ENCODE measurements at regions not wholly inside any gene's neighbourhood (a gene's known extent, or its start where the extent isn't known, plus 50 kb on each side); places are given as distances from the start of the nearest gene placed in this dataset.

GRCh38 chr1:183726825-183727224, 73.7 kb upstream of the APOBEC4 start:
- no TSS peak for BruUV-seq (replicated peaks)
- no peak for DNase-seq
- Mint-ChIP-seq H3K4me1 (ENCODE audit: low read depth, unreplicated experiment) (peaks cover 8% of the 10 kb centered on the region), H3K27ac (ENCODE audit: unreplicated experiment) (no peak overlapping the region), H3K4me3 (ENCODE audit: low read depth, unreplicated experiment) (no peak overlapping the region), H3K36me3 (ENCODE audit: insufficient read depth, unreplicated experiment) (no peaks in the 10 kb centered on the region), H3K27me3 (ENCODE audit: unreplicated experiment) (no peaks in the 10 kb centered on the region), H3K9me3 (ENCODE audit: low read depth, unreplicated experiment) (peaks cover 2% of the 10 kb centered on the region)
- TF ChIP-seq CTCF (IDR thresholded peaks at IDR 0.05; ENCODE audit: unreplicated experiment): no peak
- CTCF ChIA-PET: no interaction called here
- intact Hi-C loops (cut with micrococcal nuclease; ENCODE audit: unreplicated experiment): no loop called here

DNA sequence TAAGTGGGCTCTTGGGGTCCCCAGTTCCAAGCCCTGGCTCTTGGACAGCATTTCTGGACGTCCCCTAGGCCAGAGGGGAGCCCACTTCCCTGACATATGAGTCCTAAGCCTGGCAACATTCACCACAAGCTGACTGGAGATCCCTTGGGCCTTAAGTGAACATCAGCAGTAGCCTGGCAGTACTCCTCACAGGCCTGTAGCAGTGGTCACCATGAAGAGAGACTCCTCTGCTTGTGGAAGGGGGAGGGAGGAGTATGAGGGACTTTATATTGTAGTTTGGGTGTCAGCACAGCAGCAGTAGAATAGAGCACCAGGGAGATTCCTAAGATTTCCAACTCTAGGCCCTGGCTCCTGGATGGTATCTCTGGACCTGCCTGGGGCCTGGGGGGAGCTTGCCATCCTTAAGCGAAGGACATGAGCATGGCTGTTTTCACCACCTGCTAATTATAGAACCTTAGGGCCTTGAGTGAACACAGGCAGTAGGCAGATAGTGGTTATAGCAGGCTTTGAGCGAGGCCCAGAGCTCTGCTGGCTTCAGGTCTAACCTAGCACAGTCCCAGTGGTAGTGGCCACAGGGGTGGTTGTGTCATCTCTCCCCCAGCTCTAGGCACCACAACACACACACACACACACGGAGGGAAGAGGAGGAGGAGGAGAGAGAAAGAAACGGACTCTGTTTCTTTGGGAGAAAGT, 71.4 kb upstream of the APOBEC4 start:
- no peaks in the 10 kb centered on the region for H3K27me3 Mint-ChIP-seq (ENCODE audit: unreplicated experiment)
- no peak overlapping the region for H3K4me3 Mint-ChIP-seq (ENCODE audit: low read depth, unreplicated experiment)
- no TSS peak for BruUV-seq (replicated peaks)
- intact Hi-C loops (cut with micrococcal nuclease; ENCODE audit: unreplicated experiment): no loop called here
- TF ChIP-seq CTCF (IDR thresholded peaks at IDR 0.05; ENCODE audit: unreplicated experiment): no peak
- DNase-seq: no peak
- no peaks in the 10 kb centered on the region for H3K4me1 Mint-ChIP-seq (ENCODE audit: low read depth, unreplicated experiment)
- CTCF ChIA-PET: interaction anchor here (1.2 kb wide), 1 partner anchor 58 kb away, joined by 3 read pairs; no protein-coding TSS in a partner anchor
- H3K9me3 Mint-ChIP-seq (ENCODE audit: low read depth, unreplicated experiment): peaks cover 2% of the 10 kb centered on the region
- no peak overlapping the region for H3K27ac Mint-ChIP-seq (ENCODE audit: unreplicated experiment)
- H3K36me3 Mint-ChIP-seq (ENCODE audit: insufficient read depth, unreplicated experiment): no peaks in the 10 kb centered on the region

- H3K36me3 Mint-ChIP-seq (ENCODE audit: insufficient read depth, unreplicated experiment): no peaks in the 10 kb centered on the region
- H3K4me3 Mint-ChIP-seq (ENCODE audit: low read depth, unreplicated experiment): no peak overlapping the region
- no peaks in the 10 kb centered on the region for H3K27me3 Mint-ChIP-seq (ENCODE audit: unreplicated experiment)
- CTCF ChIA-PET: interaction anchor here (1.2 kb wide), 1 partner anchor 59 kb away, joined by 3 read pairs; no protein-coding TSS in a partner anchor
- H3K27ac Mint-ChIP-seq (ENCODE audit: unreplicated experiment): no peak overlapping the region
- intact Hi-C loops (cut with micrococcal nuclease; ENCODE audit: unreplicated experiment): no loop called here
- TF ChIP-seq CTCF (IDR thresholded peaks at IDR 0.05; ENCODE audit: unreplicated experiment): no peak
- no peaks in the 10 kb centered on the region for H3K4me1 Mint-ChIP-seq (ENCODE audit: low read depth, unreplicated experiment)
- no peak for DNase-seq
- peaks cover 2% of the 10 kb centered on the region for H3K9me3 Mint-ChIP-seq (ENCODE audit: low read depth, unreplicated experiment)
- BruUV-seq (replicated peaks): no TSS peak
Observed at GRCh38 chr1:183723571-183723970, 70.5 kb upstream of the APOBEC4 start.

DNA sequence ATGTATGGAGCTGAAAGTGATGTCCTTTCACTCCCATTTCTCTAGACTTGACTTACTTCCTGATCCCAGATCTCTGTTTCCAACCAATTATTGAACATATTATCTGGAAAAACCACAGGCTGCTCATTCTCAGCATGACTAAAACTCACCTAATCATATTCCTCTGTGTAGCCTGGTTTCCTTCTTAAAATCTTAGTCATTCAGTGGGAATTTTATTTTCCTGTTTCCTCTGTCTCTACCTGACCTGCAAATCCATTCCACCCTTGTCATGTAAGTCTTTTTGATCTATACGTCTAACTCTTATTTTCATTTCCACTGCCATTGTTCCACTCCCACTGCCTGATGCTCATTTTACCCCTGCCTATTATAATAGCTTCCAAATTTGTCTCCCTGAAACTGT, 67.9 kb upstream of the APOBEC4 start:
- no peak overlapping the region for H3K27ac Mint-ChIP-seq (ENCODE audit: unreplicated experiment)
- no peak for DNase-seq
- intact Hi-C loops (cut with micrococcal nuclease; ENCODE audit: unreplicated experiment): no loop called here

More for the DNA sequence above, 67.9 kb upstream of the APOBEC4 start:
- H3K4me1 Mint-ChIP-seq (ENCODE audit: low read depth, unreplicated experiment): peaks cover 10% of the 10 kb centered on the region
- H3K4me3 Mint-ChIP-seq (ENCODE audit: low read depth, unreplicated experiment): no peak overlapping the region
- BruUV-seq (replicated peaks): no TSS peak
- CTCF ChIA-PET: no interaction called here
- no peaks in the 10 kb centered on the region for H3K36me3 Mint-ChIP-seq (ENCODE audit: insufficient read depth, unreplicated experiment)
- H3K27me3 Mint-ChIP-seq (ENCODE audit: unreplicated experiment): no peaks in the 10 kb centered on the region
- TF ChIP-seq CTCF (IDR thresholded peaks at IDR 0.05; ENCODE audit: unreplicated experiment): no peak
- no peaks in the 10 kb centered on the region for H3K9me3 Mint-ChIP-seq (ENCODE audit: low read depth, unreplicated experiment)
